Kidney (tissue), 13 donors: ENCODE measurements at regions not wholly inside any gene's neighbourhood (a gene's known extent, or its start where the extent isn't known, plus 50 kb on each side); places are given as distances from the start of the nearest gene placed in this dataset.

ENCODE experiments used
- DNase-seq, 5 donors: peaks; one replicate each; pipeline ENCODE4 v3.0.0-alpha.2; 2013 to 2020
- FAIRE-seq: peaks from 2 replicates; lab custom pipeline; 2012; peaks lifted over from hg19 to GRCh38; lab: Jason Lieb, UNC
- H3K27ac ChIP-seq, 2 donors: one replicate each; pipeline ENCODE4 v1.7.0; 2013; ENCODE audit warnings: low read depth in 2 of 2, low read length in 2 of 2, inconsistent platforms in 1 of 2
- H3K27me3 ChIP-seq: one replicate; pipeline ENCODE4 v1.7.1; 2013; ENCODE audit warnings: low read length, inconsistent platforms; ENCODE audit not compliant: control insufficient read depth, insufficient read depth
- H3K36me3 ChIP-seq, 3 donors: one replicate each; pipeline versions ENCODE4 v1.7.0 to v1.7.1; 2013; ENCODE audit warnings: low read length in 3 of 3, control low read depth in 1 of 3, inconsistent platforms in 1 of 3; ENCODE audit not compliant: insufficient read depth in 3 of 3, control insufficient read depth in 2 of 3
- H3K4me1 ChIP-seq, 3 donors: one replicate each; pipeline versions ENCODE4 v1.7.0 to v1.7.1; 2013; ENCODE audit warnings: low read length in 3 of 3, inconsistent platforms in 1 of 3, low read depth in 1 of 3; ENCODE audit not compliant: control insufficient read depth in 2 of 3, insufficient read depth in 2 of 3
- H3K4me3 ChIP-seq, 3 donors: one replicate each; pipeline versions ENCODE4 v1.7.0 to v1.8.1; 2013; ENCODE audit warnings: low read length in 3 of 3, control low read depth in 1 of 3, inconsistent platforms in 1 of 3
- H3K9ac ChIP-seq, 3 donors: one replicate each; pipeline versions ENCODE4 v1.7.0 to v1.7.1; 2013; ENCODE audit warnings: low read length in 3 of 3, control low read depth in 1 of 3, inconsistent platforms in 1 of 3
- H3K9me3 ChIP-seq, 3 donors: one replicate each; pipeline versions ENCODE4 v1.7.0 to v1.7.1; 2013; ENCODE audit warnings: low read length in 3 of 3, control low read depth in 1 of 3, inconsistent platforms in 1 of 3; ENCODE audit not compliant: control insufficient read depth in 2 of 3, insufficient read depth in 1 of 3
- intact Hi-C: fragments of 100-400 bp; cut with DNase I; formaldehyde crosslinking; loops from one replicate; pipeline ENCODE4 v1.11.1; 2022
- TF ChIP-seq, protein P1 (sequence below): IDR thresholded peaks from 3 replicates; pipeline ENCODE4 v1.5.1; 2012; ENCODE audit warnings: mild to moderate bottlenecking, moderate library complexity, borderline replicate concordance; ENCODE audit not compliant: insufficient read depth; ENCODE audit errors: extremely low read depth
- donor health status: control.
- donor health status: control.
- donor health status: control.
- donor health status: control.
- donor health status: control.
- donor health status: DM: yes; HTN: yes; CAD: no.
- donor health status: Normal renal cell carcinoma (clear cell type).

DNA sequence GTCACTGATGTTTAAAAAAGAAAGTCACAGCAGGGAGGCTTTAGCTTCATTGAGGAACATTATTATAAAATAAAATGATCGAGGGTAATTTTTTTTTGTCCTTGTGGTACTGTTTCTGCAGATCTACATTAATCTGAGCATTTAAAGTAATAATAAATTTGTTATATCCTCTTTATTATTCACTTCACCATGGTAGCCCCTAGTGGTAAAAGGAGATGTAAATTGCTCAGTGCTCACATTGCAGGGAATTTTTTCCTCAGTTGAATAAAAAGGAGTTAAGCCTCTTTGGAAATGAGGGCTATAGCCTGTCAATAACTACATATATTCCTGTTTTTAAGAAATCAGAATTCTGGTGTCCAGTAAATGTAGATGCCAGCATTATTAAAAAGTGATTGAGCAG lies 99.7 kb upstream of the VPREB1 start:
- DNase-seq = no peak
- TF ChIP-seq, protein P1, sequence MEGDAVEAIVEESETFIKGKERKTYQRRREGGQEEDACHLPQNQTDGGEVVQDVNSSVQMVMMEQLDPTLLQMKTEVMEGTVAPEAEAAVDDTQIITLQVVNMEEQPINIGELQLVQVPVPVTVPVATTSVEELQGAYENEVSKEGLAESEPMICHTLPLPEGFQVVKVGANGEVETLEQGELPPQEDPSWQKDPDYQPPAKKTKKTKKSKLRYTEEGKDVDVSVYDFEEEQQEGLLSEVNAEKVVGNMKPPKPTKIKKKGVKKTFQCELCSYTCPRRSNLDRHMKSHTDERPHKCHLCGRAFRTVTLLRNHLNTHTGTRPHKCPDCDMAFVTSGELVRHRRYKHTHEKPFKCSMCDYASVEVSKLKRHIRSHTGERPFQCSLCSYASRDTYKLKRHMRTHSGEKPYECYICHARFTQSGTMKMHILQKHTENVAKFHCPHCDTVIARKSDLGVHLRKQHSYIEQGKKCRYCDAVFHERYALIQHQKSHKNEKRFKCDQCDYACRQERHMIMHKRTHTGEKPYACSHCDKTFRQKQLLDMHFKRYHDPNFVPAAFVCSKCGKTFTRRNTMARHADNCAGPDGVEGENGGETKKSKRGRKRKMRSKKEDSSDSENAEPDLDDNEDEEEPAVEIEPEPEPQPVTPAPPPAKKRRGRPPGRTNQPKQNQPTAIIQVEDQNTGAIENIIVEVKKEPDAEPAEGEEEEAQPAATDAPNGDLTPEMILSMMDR = no peak
- Histone ChIP-seq H3K36me3 (no peaks in the 10 kb centered on the region), H3K9ac (no peak overlapping the region), H3K4me3 (no peak overlapping the region), H3K4me1 (no peaks in the 10 kb centered on the region), H3K27me3 (peaks cover 3% of the 10 kb centered on the region), H3K27ac (no peak overlapping the region), H3K9me3 (no peaks in the 10 kb centered on the region)
- FAIRE-seq = no peak
- intact Hi-C loops = no loop called here

DNA sequence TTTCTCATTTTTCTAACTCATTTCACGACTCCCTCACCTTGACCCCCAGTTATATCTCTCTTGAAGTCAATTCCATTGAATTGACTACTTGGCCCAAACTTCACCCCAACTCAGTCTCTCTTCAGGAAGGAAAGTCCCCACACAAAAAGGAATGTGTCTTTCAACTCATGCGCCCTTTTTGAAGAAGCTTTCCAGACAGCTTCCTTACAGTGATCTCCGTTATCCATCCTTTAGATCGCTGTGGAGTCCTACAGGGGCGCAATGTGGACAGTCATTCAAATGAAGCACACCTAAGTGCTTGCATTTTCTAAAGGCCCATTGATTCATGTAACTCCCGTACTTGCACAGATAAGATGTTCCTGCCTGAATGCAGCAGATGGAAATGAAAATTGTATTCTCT lies 101.1 kb upstream of the VPREB1 start:
- no peak for FAIRE-seq
- no peak overlapping the region for H3K9ac ChIP-seq
- H3K36me3 ChIP-seq = no peaks in the 10 kb centered on the region
- TF ChIP-seq, protein P1 = no peak
- no peaks in the 10 kb centered on the region for H3K4me1 ChIP-seq
- intact Hi-C loops = no loop called here
- no peak overlapping the region for H3K4me3 ChIP-seq
- H3K27me3 ChIP-seq = peaks cover 3% of the 10 kb centered on the region
- DNase-seq = no peak
- H3K27ac ChIP-seq = no peak overlapping the region
- no peaks in the 10 kb centered on the region for H3K9me3 ChIP-seq

DNA sequence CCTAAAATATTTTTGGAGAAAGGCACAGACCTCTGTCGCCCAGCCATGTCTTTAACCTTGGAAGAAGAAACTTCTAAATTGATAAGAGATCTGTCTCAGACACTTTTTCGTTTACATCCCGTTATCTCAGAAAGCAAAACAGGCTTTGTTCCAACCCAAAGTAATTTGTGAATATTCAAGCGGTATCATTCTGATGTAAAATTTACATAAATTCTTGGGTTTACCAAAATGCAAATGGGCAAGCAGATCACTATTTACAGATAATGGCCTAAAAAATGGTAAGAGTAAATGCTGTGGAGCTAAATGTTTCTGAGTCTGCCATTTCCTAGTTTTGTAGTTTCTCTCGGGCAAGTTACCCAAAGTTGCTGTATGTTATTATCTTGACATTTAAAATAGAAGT lies 101.9 kb upstream of the VPREB1 start:
- H3K9me3 ChIP-seq = no peaks in the 10 kb centered on the region

More for the DNA sequence above, 101.9 kb upstream of the VPREB1 start:
- no peaks in the 10 kb centered on the region for H3K4me1 ChIP-seq
- intact Hi-C loops = no loop called here
- H3K36me3 ChIP-seq = no peaks in the 10 kb centered on the region
- H3K9ac ChIP-seq = no peak overlapping the region
- DNase-seq = no peak
- no peaks in the 10 kb centered on the region for H3K27me3 ChIP-seq
- TF ChIP-seq, protein P1 = no peak
- H3K4me3 ChIP-seq = no peak overlapping the region
- FAIRE-seq = no peak
- H3K27ac ChIP-seq = no peak overlapping the region
